ENCODE measurements at regions not wholly inside any gene's neighbourhood (a gene's known extent, or its start where the extent isn't known, plus 50 kb on each side); places are given as distances from the start of the nearest gene placed in this dataset.

DNA sequence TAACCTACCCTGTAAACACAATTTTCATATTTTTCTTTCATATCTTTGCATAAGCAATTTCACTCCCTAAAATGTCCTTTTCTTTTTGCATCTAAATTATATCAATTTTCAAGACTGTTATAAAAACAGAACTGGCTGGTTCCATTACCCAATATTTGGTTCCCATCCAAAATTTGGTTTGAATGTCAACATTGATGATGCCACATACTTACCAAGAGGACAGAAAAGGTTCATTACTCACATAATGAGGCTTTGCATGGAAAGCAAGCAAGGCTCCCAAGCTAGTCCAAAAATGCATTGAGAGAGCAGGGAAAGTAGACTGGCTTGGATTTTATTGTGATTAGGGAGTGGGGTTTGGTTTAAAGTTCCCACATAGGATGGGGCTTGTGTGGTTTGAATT lies 144.4 kb upstream of the AKIRIN2 start:
- Histone ChIP-seq H3K27ac (no peak overlapping the region), H3K36me3 (no peaks in the 10 kb centered on the region), H3K9me3 (no peaks in the 10 kb centered on the region), H3K4me3 (no peak overlapping the region), H3K27me3 (ENCODE audit: low read depth) (no peaks in the 10 kb centered on the region), H3K4me1 (peaks cover 6% of the 10 kb centered on the region)
- ATAC-seq: no peak
- intact Hi-C loops (cut with DNase I): no loop called here
- no peak for DNase-seq
- TF ChIP-seq, protein P1, sequence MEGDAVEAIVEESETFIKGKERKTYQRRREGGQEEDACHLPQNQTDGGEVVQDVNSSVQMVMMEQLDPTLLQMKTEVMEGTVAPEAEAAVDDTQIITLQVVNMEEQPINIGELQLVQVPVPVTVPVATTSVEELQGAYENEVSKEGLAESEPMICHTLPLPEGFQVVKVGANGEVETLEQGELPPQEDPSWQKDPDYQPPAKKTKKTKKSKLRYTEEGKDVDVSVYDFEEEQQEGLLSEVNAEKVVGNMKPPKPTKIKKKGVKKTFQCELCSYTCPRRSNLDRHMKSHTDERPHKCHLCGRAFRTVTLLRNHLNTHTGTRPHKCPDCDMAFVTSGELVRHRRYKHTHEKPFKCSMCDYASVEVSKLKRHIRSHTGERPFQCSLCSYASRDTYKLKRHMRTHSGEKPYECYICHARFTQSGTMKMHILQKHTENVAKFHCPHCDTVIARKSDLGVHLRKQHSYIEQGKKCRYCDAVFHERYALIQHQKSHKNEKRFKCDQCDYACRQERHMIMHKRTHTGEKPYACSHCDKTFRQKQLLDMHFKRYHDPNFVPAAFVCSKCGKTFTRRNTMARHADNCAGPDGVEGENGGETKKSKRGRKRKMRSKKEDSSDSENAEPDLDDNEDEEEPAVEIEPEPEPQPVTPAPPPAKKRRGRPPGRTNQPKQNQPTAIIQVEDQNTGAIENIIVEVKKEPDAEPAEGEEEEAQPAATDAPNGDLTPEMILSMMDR (IDR thresholded peaks at IDR 0.05): no peak

DNA sequence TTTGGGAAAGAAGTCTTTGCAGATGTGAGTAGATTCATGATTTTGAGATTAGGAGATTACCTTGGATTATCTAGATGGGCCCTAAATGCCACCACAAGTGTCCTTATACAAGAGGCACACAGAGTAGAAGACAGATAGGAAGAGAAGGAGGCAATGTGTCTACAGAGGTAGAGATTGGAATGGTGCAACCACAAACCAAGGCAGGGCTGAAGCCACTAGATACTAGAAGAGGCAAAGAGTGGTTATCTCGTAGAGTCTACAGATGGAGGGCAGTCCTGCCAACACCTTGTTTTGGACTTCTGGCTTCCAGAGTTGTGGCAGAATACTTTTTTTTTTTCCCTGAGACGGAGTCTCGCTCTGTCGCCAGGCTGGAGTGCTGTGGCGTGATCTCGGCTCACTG lies 138.3 kb upstream of the AKIRIN2 start:
- no peak for DNase-seq
- Histone ChIP-seq H3K4me1 (no peaks in the 10 kb centered on the region), H3K36me3 (no peaks in the 10 kb centered on the region), H3K27ac (no peak overlapping the region), H3K27me3 (ENCODE audit: low read depth) (no peaks in the 10 kb centered on the region), H3K9me3 (no peaks in the 10 kb centered on the region), H3K4me3 (no peak overlapping the region)
- intact Hi-C loops (cut with DNase I): no loop called here
- ATAC-seq: no peak
- TF ChIP-seq, protein P1 (IDR thresholded peaks at IDR 0.05): no peak

DNA sequence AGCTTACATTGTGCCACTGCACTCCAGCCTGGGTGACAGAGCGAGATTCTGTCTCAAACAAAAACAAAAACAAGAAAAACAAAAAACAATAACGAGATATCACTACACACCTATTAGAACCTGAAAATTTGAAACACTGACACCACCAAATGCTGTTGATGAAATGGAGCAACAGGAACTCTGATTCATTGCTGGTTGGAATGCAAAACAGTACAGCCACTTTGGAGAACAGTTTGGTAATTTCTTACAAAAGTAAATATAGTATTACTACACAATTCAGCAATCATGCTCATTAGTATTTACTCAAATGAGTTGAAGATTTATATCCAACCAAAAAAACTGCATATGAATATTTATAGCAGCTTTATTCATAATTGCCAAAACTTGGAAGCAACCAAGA lies 135.8 kb upstream of the AKIRIN2 start:
- TF ChIP-seq, protein P1 (IDR thresholded peaks at IDR 0.05): no peak
- intact Hi-C loops (cut with DNase I): no loop called here
- H3K4me1 ChIP-seq: no peaks in the 10 kb centered on the region
- no peaks in the 10 kb centered on the region for H3K9me3 ChIP-seq
- ATAC-seq: no peak
- DNase-seq: no peak
- no peaks in the 10 kb centered on the region for H3K27me3 ChIP-seq (ENCODE audit: low read depth)
- H3K4me3 ChIP-seq: no peak overlapping the region
- no peak overlapping the region for H3K27ac ChIP-seq
- no peaks in the 10 kb centered on the region for H3K36me3 ChIP-seq

DNA sequence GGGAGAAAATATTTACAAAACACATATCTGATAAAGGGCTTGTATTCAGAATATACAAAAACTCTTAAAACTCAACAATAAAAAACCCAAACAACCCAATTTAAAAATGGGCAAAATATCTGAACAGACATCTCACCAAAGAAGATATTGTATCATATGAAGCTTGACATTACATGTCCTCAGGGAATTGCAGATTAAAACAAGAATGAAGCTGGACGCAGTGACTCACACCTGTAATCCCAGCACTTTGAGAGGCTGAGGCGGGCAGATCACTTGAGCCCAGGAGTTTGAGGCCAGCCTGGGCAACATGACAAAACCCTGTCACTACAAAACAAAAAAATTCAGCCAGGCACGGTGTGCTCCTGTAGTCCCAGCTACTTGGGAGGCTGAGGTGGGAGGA lies 135.4 kb upstream of the AKIRIN2 start:
- Histone ChIP-seq H3K9me3 (no peaks in the 10 kb centered on the region), H3K27me3 (ENCODE audit: low read depth) (no peaks in the 10 kb centered on the region), H3K4me1 (peaks cover 3% of the 10 kb centered on the region), H3K4me3 (no peak overlapping the region), H3K36me3 (no peaks in the 10 kb centered on the region), H3K27ac (no peak overlapping the region)
- TF ChIP-seq, protein P1 (IDR thresholded peaks at IDR 0.05): no peak
- DNase-seq (no peak), ATAC-seq (no peak)
- intact Hi-C loops (cut with DNase I): no loop called here

DNA sequence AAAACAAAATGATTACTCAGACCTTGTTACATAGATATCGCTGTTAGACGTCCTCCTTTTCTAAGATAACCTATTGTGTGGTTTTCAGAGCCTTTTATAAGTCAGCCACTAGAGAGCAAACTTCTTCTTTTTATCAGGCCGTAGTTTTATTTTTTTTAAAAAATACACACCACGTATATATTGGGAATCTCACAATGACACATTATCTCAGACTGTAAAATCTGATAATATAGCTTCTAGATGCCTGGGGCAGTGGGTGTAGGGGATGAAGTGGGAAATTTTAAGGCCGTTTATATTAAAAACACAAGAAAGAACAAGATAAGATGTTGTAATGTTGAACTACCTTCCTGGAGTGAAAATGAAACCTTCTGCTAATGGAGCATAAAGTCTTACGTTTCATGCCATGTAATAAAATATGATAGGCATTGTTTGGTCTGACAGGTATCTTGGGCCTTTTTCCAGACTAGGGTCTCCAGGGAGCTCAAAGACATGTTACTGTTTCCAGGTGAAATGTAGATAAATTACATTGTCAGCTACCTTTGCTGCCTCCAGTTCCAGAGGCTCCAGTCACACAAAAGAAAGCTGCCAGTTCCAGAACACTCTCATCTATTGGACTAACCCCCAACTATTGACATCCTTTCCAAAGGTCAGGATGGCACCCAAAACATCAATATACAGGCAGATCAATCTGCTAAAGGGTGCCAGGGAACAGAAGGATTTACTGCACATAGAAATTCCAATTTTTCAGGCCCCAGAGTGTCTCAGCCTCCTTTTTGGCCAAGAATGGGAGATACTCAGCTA lies 130.2 kb upstream of the AKIRIN2 start:
- H3K4me3 ChIP-seq: peak overlapping the region; percentile 46
- ATAC-seq (peak; percentile 34 to 78), DNase-seq (no peak)
- no peaks in the 10 kb centered on the region for H3K36me3 ChIP-seq
- no peaks in the 10 kb centered on the region for H3K9me3 ChIP-seq
- H3K27me3 ChIP-seq (ENCODE audit: low read depth): no peaks in the 10 kb centered on the region
- H3K27ac ChIP-seq: peak overlapping the region; percentile 26
- peaks cover 5% of the 10 kb centered on the region for H3K4me1 ChIP-seq
- intact Hi-C loops (cut with DNase I): no loop called here
- TF ChIP-seq, protein P1 (IDR thresholded peaks at IDR 0.05): peak; percentile 56

Measured in lower lobe of right lung (tissue), 2 donors.